HepG2 (cell line): ENCODE measurements at regions not wholly inside any gene's neighbourhood (a gene's known extent, or its start where the extent isn't known, plus 50 kb on each side); places are given as distances from the start of the nearest gene placed in this dataset.

Experiments
- ATAC-seq: fragments of 200-7000 bp; cut with Tn5 transposase; 3 replicates; pipeline ENCODE4 v1.9.1; 2020; ENCODE audit warnings: mild to moderate bottlenecking, moderate library complexity
- BruUV-seq: library from RNA; stranded (reverse); fragments of 400-500 nt; replicated peaks from 2 replicates; lab custom pipeline; 2021; lab: Mats Ljungman, UMichigan
- CTCF ChIA-PET: fragments of 300-600 bp; formaldehyde crosslinking; extraction: SDS; loops from one replicate; lab custom pipeline; 2021; ENCODE audit warnings: low total read pairs, inconsistent platforms, low intra/inter-chr PET ratio; lab: Yijun Ruan, JAX
- POLR2A ChIA-PET: fragments of 350-600 bp; sonication (Branson Sonifier 250); formaldehyde crosslinking; loops from one replicate; lab custom pipeline; 2020; ENCODE audit warnings: antibody characterized with exemption, inconsistent platforms; lab: Yijun Ruan, JAX
- DNase-seq: peaks from one replicate; pipeline ENCODE4 v3.0.0-alpha.2; 2015; ENCODE audit warnings: low spot score
- FAIRE-seq: peaks from 3 replicates; lab custom pipeline; 2011; peaks lifted over from hg19 to GRCh38; lab: Jason Lieb, UNC
- H2AFZ ChIP-seq: one replicate; pipeline ENCODE4 v1.6.1; 2011; ENCODE audit warnings: low read length, inconsistent platforms
- H3K27ac ChIP-seq: fragments of 300-600 bp; 3 replicates; pipeline ENCODE4 v1.8.0; 2011; ENCODE audit warnings: mixed run types, mild to moderate bottlenecking, mixed read lengths, low read length, inconsistent platforms; ENCODE audit not compliant: insufficient read depth; ENCODE audit errors: extremely low read length
- H3K27me3 ChIP-seq, 2 experiments: fragments of 200-600 bp in 1 of 2; 2 replicates in 1 of 2; 3 replicates in 1 of 2; pipeline versions ENCODE4 v1.6.0 to v1.8.0; 2011; ENCODE audit warnings: low read length in 2 of 2, mild to moderate bottlenecking in 2 of 2, moderate library complexity in 2 of 2, inconsistent platforms in 1 of 2; ENCODE audit not compliant: insufficient read depth in 2 of 2, control insufficient read depth in 1 of 2
- H3K36me3 ChIP-seq, 2 experiments: fragments of 200-600 bp in 1 of 2; replicated peaks in 1 of 2; 2 replicates in 1 of 2; 3 replicates in 1 of 2; pipeline versions ENCODE4 v1.5.1 to v1.8.0; 2011; ENCODE audit warnings: low read length in 2 of 2, inconsistent platforms in 1 of 2; ENCODE audit not compliant: insufficient read depth in 2 of 2, control insufficient read depth in 1 of 2
- H3K4me1 ChIP-seq: 2 replicates; pipeline ENCODE4 v1.5.1; 2012; ENCODE audit warnings: low read length, inconsistent platforms; ENCODE audit not compliant: insufficient read depth
- H3K4me2 ChIP-seq: 2 replicates; pipeline ENCODE4 v1.6.0; 2011; ENCODE audit warnings: low read depth, low read length, inconsistent platforms
- H3K4me3 ChIP-seq, 3 experiments: fragments of 200-600 bp in 1 of 3; sonication (generic), shearing (Covaris generic) in 1 of 3; replicated peaks in 1 of 3; 2 replicates each; pipeline ENCODE4 v1.5.1; 2011 to 2016; ENCODE audit warnings: low read length in 3 of 3, inconsistent platforms in 2 of 3, low read depth in 2 of 3, mild to moderate bottlenecking in 2 of 3, control low read depth in 1 of 3, mixed read lengths in 1 of 3; ENCODE audit not compliant: insufficient read depth in 1 of 3
- H3K79me2 ChIP-seq: one replicate; pipeline ENCODE4 v1.6.1; 2011; ENCODE audit warnings: low read length, inconsistent platforms; ENCODE audit not compliant: insufficient read depth
- H3K9ac ChIP-seq: 2 replicates; pipeline ENCODE4 v1.6.0; 2011; ENCODE audit warnings: mild to moderate bottlenecking, low read depth, low read length, inconsistent platforms; ENCODE audit not compliant: insufficient read depth
- H3K9me3 ChIP-seq: 2 replicates; pipeline ENCODE4 v1.5.1; 2012; ENCODE audit warnings: mild to moderate bottlenecking, low read length
- H4K20me1 ChIP-seq: 2 replicates; pipeline ENCODE4 v1.6.0; 2011; ENCODE audit warnings: inconsistent platforms, mild to moderate bottlenecking, low read length, moderate library complexity; ENCODE audit not compliant: insufficient read depth
- FIP1L1 ChIP-seq: fragments of 200-400 bp; formaldehyde crosslinking; IDR thresholded peaks from 2 replicates; pipeline ENCODE4 v1.6.1; 2018; ENCODE audit warnings: low read depth, mild to moderate bottlenecking, low read length, moderate library complexity, borderline replicate concordance; ENCODE audit not compliant: insufficient read depth
- GMEB1 ChIP-seq: sonication (generic); formaldehyde crosslinking; IDR thresholded peaks from 2 replicates; pipeline ENCODE4 v1.5.1; 2020; ENCODE audit warnings: missing genetic modification reagents, mild to moderate bottlenecking, borderline replicate concordance
- MAFF ChIP-seq: IDR thresholded peaks from 2 replicates; pipeline ENCODE4 v1.6.1; 2011; ENCODE audit warnings: low read depth, low read length, improper control_type of control experiment
- MAFK ChIP-seq, 2 experiments: IDR thresholded peaks in 1 of 2; conservative IDR thresholded peaks in 1 of 2; 2 replicates each; pipeline ENCODE4 v1.6.1; 2011; ENCODE audit warnings: improper control_type of control experiment in 2 of 2, low read length in 2 of 2
- PLRG1 ChIP-seq: fragments of 450-650 bp; conservative IDR thresholded peaks from 2 replicates; pipeline ENCODE4 v1.6.1; 2016
- RBM22 ChIP-seq: fragments of 200-400 bp; formaldehyde crosslinking; optimal IDR thresholded peaks from 2 replicates; pipeline ENCODE3; 2017; ENCODE audit warnings: mild to moderate bottlenecking, low read length, moderate library complexity
- SALL1 ChIP-seq: sonication (generic); formaldehyde crosslinking; IDR thresholded peaks from 2 replicates; pipeline ENCODE4 v1.8.0; 2022; ENCODE audit warnings: mild to moderate bottlenecking, missing genetic modification reagents
- ZBED4 ChIP-seq: sonication (generic); formaldehyde crosslinking; IDR thresholded peaks from 2 replicates; pipeline ENCODE4 v1.4.0; 2020; ENCODE audit warnings: missing genetic modification reagents, borderline replicate concordance
- ZNF142 ChIP-seq: sonication (generic); formaldehyde crosslinking; IDR thresholded peaks from 2 replicates; pipeline ENCODE4 v1.4.0; 2020; ENCODE audit warnings: missing genetic modification reagents
- ZNF550 ChIP-seq: sonication (generic); formaldehyde crosslinking; IDR thresholded peaks from 2 replicates; pipeline ENCODE4 v1.4.0; 2020; ENCODE audit warnings: mild to moderate bottlenecking, missing genetic modification reagents, borderline replicate concordance
- WGBS: methylation state at CpG from one replicate; pipeline ENCODE4 v1.1.6; 2017; ENCODE audit warnings: low lambda C conversion rate; 5-methylcytosine and 5-hydroxymethylcytosine counted together
- in situ Hi-C: cut with HindIII; loops from 2 replicates; pipeline ENCODE4 v1.10.0; 2017; ENCODE audit warnings: low pct_unique_long_range_greater_than_20kb; ENCODE audit not compliant: extremely low pct_ligation_motif_present
- intact Hi-C: fragments of 100-400 bp; cut with micrococcal nuclease; formaldehyde crosslinking; loops from one replicate; pipeline ENCODE4 v1.10.0; 2022; ENCODE audit not compliant: unreplicated experiment

- TF ChIP-seq ZNF142 (CRISPR knock-in tag) = no peak
- no peak for TF ChIP-seq PLRG1
- TF ChIP-seq RBM22 = no peak
- TF ChIP-seq ZNF550 (CRISPR knock-in tag) = no peak
- TF ChIP-seq FIP1L1 = no peak
- no peak for TF ChIP-seq SALL1 (CRISPR knock-in tag)
These were observed 346.1 kb upstream of the KYNU start (continued) for GRCh38 chr2:142531377-142531776.

- CTCF ChIA-PET = no interaction called here
- Histone ChIP-seq H2AFZ (no peak overlapping the region), H3K27ac (no peak overlapping the region)
- ATAC-seq (no peak), DNase-seq (no peak)
- intact Hi-C loops = no loop called here
- TF ChIP-seq GMEB1 (CRISPR knock-in tag) (no peak), MAFK (conservative IDR thresholded peaks at IDR 0.05 in 1 of 2, IDR thresholded peaks at IDR 0.05 in 1 of 2; ENCODE audit: low read length in 2 of 2) (peak; percentile 83 to 93), MAFF (peak; percentile 83), ZBED4 (CRISPR knock-in tag) (no peak)
- TF ChIP-seq, all 625 proteins: peak for 2
- H3K79me2 ChIP-seq = no peaks in the 10 kb centered on the region
- no peaks in the 10 kb centered on the region for H3K9me3 ChIP-seq
- POLR2A ChIA-PET = no interaction called here
- H3K4me1 ChIP-seq = no peaks in the 10 kb centered on the region
- no peak overlapping the region for H3K4me2 ChIP-seq
- BruUV-seq = no TSS peak
- H3K4me3 ChIP-seq = no peak overlapping the region
- H3K36me3 ChIP-seq = no peaks in the 10 kb centered on the region
- H3K9ac ChIP-seq = no peak overlapping the region
- no peaks in the 10 kb centered on the region for H4K20me1 ChIP-seq
- WGBS = 32% methylated on average over 3 of the region's 3 CpGs
- in situ Hi-C loops = no loop called here
- no peaks in the 10 kb centered on the region for H3K27me3 ChIP-seq
- no peak for FAIRE-seq
These were observed 351.7 kb upstream of the KYNU start for GRCh38 chr2:142525720-142526119.
